ENCODE measurements at regions not wholly inside any gene's neighbourhood (a gene's known extent, or its start where the extent isn't known, plus 50 kb on each side); places are given as distances from the start of the nearest gene placed in this dataset.

DNA sequence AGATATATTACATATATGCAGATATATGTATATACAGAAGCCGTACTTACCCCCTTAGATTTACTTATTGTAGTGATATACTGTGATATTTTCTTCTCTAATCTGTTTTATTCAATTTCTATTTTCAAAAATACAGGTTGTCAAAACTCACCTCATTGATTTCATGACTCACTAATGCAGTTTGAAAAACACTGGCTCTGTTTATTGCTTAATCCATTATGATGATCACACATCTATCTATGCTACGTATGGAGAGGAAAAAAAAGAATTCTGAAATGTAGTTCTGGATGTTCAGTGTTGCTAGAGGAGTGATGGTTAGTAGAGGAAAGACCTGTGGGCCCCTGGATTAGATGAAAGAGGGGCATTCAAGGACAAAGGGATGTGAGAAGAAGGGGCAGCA is 121.0 kb upstream of the RPS23 start:
- Histone ChIP-seq H3K27me3 (ENCODE audit: insufficient read depth, poor library complexity, severe bottlenecking) (no peaks in the 10 kb centered on the region), H3K4me3 (replicated peaks; ENCODE audit: insufficient read depth, low read length) (no peak overlapping the region), H3K27ac (replicated peaks) (no peak overlapping the region)
- TF ChIP-seq SPI1 (IDR thresholded peaks at IDR 0.05; ENCODE audit: borderline replicate concordance, low read depth) = no peak
- no peak for TF ChIP-seq CTCF (IDR thresholded peaks at IDR 0.05; ENCODE audit: insufficient read depth, low read length)
- TF ChIP-seq POLR2AphosphoS5 (IDR thresholded peaks at IDR 0.05; ENCODE audit: low read depth) = no peak
- DNase-seq (ENCODE audit: low read depth in 1 of 2, low spot score in 1 of 2) = no peak

DNA sequence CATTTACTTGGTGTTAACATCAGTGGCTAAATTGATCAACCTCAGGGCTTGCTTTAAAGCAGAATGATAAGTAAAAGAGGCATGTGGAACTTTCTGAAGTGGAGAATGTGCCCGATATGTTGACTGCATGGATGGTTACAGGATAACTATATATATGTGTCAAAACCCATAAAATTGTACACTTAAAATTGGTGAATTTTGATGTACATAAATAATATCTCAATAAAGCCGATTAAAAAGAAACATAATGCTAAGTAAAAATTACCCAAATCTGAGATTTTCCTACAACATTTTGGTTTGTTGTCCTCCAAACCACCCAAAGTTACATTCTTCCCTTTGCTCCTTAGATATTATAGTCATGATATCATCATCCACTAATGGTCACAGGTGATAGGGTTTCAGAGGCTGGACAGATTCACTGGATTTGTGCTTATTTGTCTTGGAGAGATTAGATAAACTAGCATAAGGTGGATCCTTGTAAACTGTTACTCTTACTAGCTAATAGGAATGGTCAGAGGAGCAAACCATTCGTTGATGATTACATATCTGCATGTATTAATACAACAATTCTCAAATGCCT is 119.7 kb upstream of the RPS23 start:
- no peaks in the 10 kb centered on the region for H3K27me3 ChIP-seq (ENCODE audit: insufficient read depth, poor library complexity, severe bottlenecking)
- H3K4me3 ChIP-seq (replicated peaks; ENCODE audit: insufficient read depth, low read length) = no peak overlapping the region
- DNase-seq (ENCODE audit: low read depth in 1 of 2, low spot score in 1 of 2) = no peak
- no peak for TF ChIP-seq GABPA (IDR thresholded peaks at IDR 0.05; ENCODE audit: low read depth)
- no peak for TF ChIP-seq SPI1 (IDR thresholded peaks at IDR 0.05; ENCODE audit: borderline replicate concordance, low read depth)
- TF ChIP-seq REST (IDR thresholded peaks at IDR 0.05; ENCODE audit: insufficient replicate concordance, low read depth) = no peak
- TF ChIP-seq CTCF (IDR thresholded peaks at IDR 0.05; ENCODE audit: insufficient read depth, low read length) = no peak
- no peak for TF ChIP-seq POLR2AphosphoS5 (IDR thresholded peaks at IDR 0.05; ENCODE audit: low read depth)
- H3K27ac ChIP-seq (replicated peaks) = no peak overlapping the region

- TF ChIP-seq SPI1 (IDR thresholded peaks at IDR 0.05; ENCODE audit: borderline replicate concordance, low read depth) (no peak), CTCF (IDR thresholded peaks at IDR 0.05; ENCODE audit: insufficient read depth, low read length) (no peak), REST (IDR thresholded peaks at IDR 0.05; ENCODE audit: insufficient replicate concordance, low read depth) (no peak), GABPA (IDR thresholded peaks at IDR 0.05; ENCODE audit: low read depth) (no peak), POLR2AphosphoS5 (IDR thresholded peaks at IDR 0.05; ENCODE audit: low read depth) (no peak)
- Histone ChIP-seq H3K27me3 (ENCODE audit: insufficient read depth, poor library complexity, severe bottlenecking) (no peaks in the 10 kb centered on the region), H3K4me3 (replicated peaks; ENCODE audit: insufficient read depth, low read length) (no peak overlapping the region), H3K27ac (replicated peaks) (no peak overlapping the region)
- no peak for DNase-seq (ENCODE audit: low read depth in 1 of 2, low spot score in 1 of 2)
Observed at GRCh38 chr5:82396871-82397514, 118.8 kb upstream of the RPS23 start.

Data from HL-60 (cell line).